ENCODE measurements at regions not wholly inside any gene's neighbourhood (a gene's known extent, or its start where the extent isn't known, plus 50 kb on each side); places are given as distances from the start of the nearest gene placed in this dataset.

DNA sequence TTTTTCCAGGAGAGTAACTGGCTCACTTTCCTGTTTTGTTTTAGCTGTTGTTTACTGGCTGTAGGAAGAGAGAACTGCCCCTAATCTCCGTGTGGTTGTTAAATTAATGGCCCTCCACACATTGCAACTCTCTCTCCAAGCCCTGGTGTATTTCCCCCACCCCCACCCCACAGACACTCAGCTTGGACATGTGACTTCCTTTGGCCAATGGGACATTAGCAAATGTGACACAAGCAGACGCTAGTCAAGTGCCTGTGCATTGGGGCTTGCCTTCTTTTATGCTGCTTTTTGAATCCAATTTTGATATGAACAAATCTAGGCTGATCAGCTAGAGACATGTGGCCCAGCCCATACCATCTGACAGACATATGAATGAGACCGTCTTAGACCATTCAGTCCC is 59.6 kb upstream of the TAB3 start:
- no peaks in the 10 kb centered on the region for H3K4me1 ChIP-seq (ENCODE audit: insufficient read depth, low read length)
- TF ChIP-seq, protein P1, sequence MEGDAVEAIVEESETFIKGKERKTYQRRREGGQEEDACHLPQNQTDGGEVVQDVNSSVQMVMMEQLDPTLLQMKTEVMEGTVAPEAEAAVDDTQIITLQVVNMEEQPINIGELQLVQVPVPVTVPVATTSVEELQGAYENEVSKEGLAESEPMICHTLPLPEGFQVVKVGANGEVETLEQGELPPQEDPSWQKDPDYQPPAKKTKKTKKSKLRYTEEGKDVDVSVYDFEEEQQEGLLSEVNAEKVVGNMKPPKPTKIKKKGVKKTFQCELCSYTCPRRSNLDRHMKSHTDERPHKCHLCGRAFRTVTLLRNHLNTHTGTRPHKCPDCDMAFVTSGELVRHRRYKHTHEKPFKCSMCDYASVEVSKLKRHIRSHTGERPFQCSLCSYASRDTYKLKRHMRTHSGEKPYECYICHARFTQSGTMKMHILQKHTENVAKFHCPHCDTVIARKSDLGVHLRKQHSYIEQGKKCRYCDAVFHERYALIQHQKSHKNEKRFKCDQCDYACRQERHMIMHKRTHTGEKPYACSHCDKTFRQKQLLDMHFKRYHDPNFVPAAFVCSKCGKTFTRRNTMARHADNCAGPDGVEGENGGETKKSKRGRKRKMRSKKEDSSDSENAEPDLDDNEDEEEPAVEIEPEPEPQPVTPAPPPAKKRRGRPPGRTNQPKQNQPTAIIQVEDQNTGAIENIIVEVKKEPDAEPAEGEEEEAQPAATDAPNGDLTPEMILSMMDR (IDR thresholded peaks at IDR 0.05; ENCODE audit: extremely low read depth, low read depth, low read length): no peak
- no peaks in the 10 kb centered on the region for H3K79me2 ChIP-seq (ENCODE audit: insufficient read depth, low read length)
- H3K36me3 ChIP-seq (ENCODE audit: insufficient read depth, low read length): no peaks in the 10 kb centered on the region
- H3K27me3 ChIP-seq (ENCODE audit: insufficient read depth, low read length): no peaks in the 10 kb centered on the region
- H2AFZ ChIP-seq (ENCODE audit: low read length): no peak overlapping the region
- no peaks in the 10 kb centered on the region for H4K20me1 ChIP-seq (ENCODE audit: insufficient read depth, low read length)
- no peak for DNase-seq (ENCODE audit: insufficient read length, low spot score, missing footprints)
- no peak overlapping the region for H3K4me2 ChIP-seq (ENCODE audit: insufficient read depth, low read length)
- no peak overlapping the region for H3K27ac ChIP-seq (ENCODE audit: low read depth, low read length)
- no peak overlapping the region for H3K4me3 ChIP-seq (ENCODE audit: insufficient read depth, low read length)
- no peaks in the 10 kb centered on the region for H3K9me3 ChIP-seq (ENCODE audit: low read depth, low read length)

DNA sequence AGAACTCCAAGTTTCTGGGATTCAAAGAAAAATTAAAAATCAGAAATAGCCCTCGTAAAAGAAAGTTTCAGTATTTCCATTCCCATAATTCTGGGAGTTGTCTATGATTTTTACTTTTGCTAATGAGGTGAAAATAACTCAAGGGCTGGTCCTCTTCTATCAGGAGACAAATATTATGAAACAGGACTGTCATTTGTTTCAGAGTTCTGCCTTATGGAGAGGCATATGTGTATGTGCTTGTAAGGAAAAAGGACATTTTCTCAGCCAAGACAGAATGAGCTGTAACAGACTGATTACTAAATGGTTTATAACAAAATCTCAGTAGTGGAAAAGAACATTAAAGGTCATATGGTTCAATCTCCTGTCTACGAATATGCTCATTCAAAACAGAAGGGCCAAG is 59.0 kb upstream of the TAB3 start:
- H3K27me3 ChIP-seq (ENCODE audit: insufficient read depth, low read length): no peaks in the 10 kb centered on the region
- H2AFZ ChIP-seq (ENCODE audit: low read length): no peak overlapping the region
- DNase-seq (ENCODE audit: insufficient read length, low spot score, missing footprints): no peak
- H3K4me3 ChIP-seq (ENCODE audit: insufficient read depth, low read length): no peak overlapping the region
- no peaks in the 10 kb centered on the region for H3K9me3 ChIP-seq (ENCODE audit: low read depth, low read length)
- no peaks in the 10 kb centered on the region for H4K20me1 ChIP-seq (ENCODE audit: insufficient read depth, low read length)
- no peaks in the 10 kb centered on the region for H3K79me2 ChIP-seq (ENCODE audit: insufficient read depth, low read length)
- TF ChIP-seq, protein P1 (IDR thresholded peaks at IDR 0.05; ENCODE audit: extremely low read depth, low read depth, low read length): no peak
- H3K4me1 ChIP-seq (ENCODE audit: insufficient read depth, low read length): no peaks in the 10 kb centered on the region
- no peak overlapping the region for H3K27ac ChIP-seq (ENCODE audit: low read depth, low read length)
- no peak overlapping the region for H3K4me2 ChIP-seq (ENCODE audit: insufficient read depth, low read length)
- no peaks in the 10 kb centered on the region for H3K36me3 ChIP-seq (ENCODE audit: insufficient read depth, low read length)

DNA sequence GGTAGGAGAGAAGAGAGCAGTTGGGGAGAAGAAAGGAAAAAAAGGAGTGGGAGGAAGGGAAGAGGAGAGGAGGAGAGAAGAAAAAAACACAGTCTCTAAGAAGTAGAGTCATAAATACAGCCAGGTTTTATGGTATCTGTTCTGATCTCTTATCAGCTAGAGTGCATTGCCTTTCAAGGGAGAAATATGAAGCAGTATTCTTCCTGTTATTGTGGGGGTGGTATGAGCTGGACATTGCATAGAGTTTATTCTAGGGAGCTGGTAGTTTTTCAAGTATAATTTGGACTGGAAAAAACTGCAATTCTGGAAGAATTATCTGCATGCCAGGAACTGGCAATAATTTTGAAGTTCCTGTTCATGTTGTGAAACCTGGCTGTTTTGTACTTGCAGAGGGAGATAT is 54.9 kb upstream of the TAB3 start:
- H4K20me1 ChIP-seq (ENCODE audit: insufficient read depth, low read length): no peaks in the 10 kb centered on the region
- TF ChIP-seq, protein P1 (IDR thresholded peaks at IDR 0.05; ENCODE audit: extremely low read depth, low read depth, low read length): no peak
- H3K4me1 ChIP-seq (ENCODE audit: insufficient read depth, low read length): no peaks in the 10 kb centered on the region
- no peaks in the 10 kb centered on the region for H3K79me2 ChIP-seq (ENCODE audit: insufficient read depth, low read length)
- H2AFZ ChIP-seq (ENCODE audit: low read length): no peak overlapping the region
- no peaks in the 10 kb centered on the region for H3K27me3 ChIP-seq (ENCODE audit: insufficient read depth, low read length)
- H3K4me2 ChIP-seq (ENCODE audit: insufficient read depth, low read length): no peak overlapping the region
- no peak for DNase-seq (ENCODE audit: insufficient read length, low spot score, missing footprints)
- no peak overlapping the region for H3K4me3 ChIP-seq (ENCODE audit: insufficient read depth, low read length)
- no peaks in the 10 kb centered on the region for H3K36me3 ChIP-seq (ENCODE audit: insufficient read depth, low read length)
- H3K27ac ChIP-seq (ENCODE audit: low read depth, low read length): no peak overlapping the region
- no peaks in the 10 kb centered on the region for H3K9me3 ChIP-seq (ENCODE audit: low read depth, low read length)

DNA sequence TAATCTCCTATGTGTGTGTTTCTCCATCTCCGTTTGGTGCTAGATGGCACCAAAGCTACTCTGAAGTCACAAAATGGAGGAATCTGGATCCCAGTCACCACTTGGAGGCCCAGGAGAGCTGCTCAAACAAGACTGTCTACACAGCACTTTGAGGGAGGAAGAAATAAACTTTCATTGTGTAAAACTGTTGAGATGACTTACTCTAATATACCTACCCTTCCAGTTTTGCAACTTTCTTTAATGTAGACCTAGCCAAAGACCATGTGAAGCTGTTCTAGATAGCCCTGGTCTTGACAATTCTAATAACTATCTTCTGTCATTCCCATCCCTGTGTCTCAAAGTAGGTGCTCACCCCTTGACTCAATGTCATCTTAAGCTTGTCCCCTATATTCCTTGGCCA is 52.8 kb upstream of the TAB3 start:
- DNase-seq (ENCODE audit: insufficient read length, low spot score, missing footprints): no peak
- TF ChIP-seq, protein P1 (IDR thresholded peaks at IDR 0.05; ENCODE audit: extremely low read depth, low read depth, low read length): no peak
- no peaks in the 10 kb centered on the region for H4K20me1 ChIP-seq (ENCODE audit: insufficient read depth, low read length)
- H3K4me2 ChIP-seq (ENCODE audit: insufficient read depth, low read length): no peak overlapping the region
- H3K9me3 ChIP-seq (ENCODE audit: low read depth, low read length): no peaks in the 10 kb centered on the region
- no peaks in the 10 kb centered on the region for H3K4me1 ChIP-seq (ENCODE audit: insufficient read depth, low read length)
- H2AFZ ChIP-seq (ENCODE audit: low read length): no peak overlapping the region
- no peaks in the 10 kb centered on the region for H3K79me2 ChIP-seq (ENCODE audit: insufficient read depth, low read length)
- no peaks in the 10 kb centered on the region for H3K36me3 ChIP-seq (ENCODE audit: insufficient read depth, low read length)
- H3K4me3 ChIP-seq (ENCODE audit: insufficient read depth, low read length): no peak overlapping the region
- no peaks in the 10 kb centered on the region for H3K27me3 ChIP-seq (ENCODE audit: insufficient read depth, low read length)
- no peak overlapping the region for H3K27ac ChIP-seq (ENCODE audit: low read depth, low read length)

All from osteoblast (primary cell).